CD4-positive, alpha-beta memory T cell (primary cell): ENCODE measurements at regions not wholly inside any gene's neighbourhood (a gene's known extent, or its start where the extent isn't known, plus 50 kb on each side); places are given as distances from the start of the nearest gene placed in this dataset.

Experiments
- CTCF ChIA-PET: fragments of 350-600 bp; sonication (Branson Sonifier 250); formaldehyde crosslinking; loops from one replicate; lab custom pipeline; 2021; ENCODE audit warnings: inconsistent platforms; ENCODE audit not compliant: partially characterized antibody; lab: Charles Lee
- POLR2A ChIA-PET: fragments of 350-600 bp; sonication (Branson Sonifier 250); formaldehyde crosslinking; loops from one replicate; lab custom pipeline; 2021; ENCODE audit not compliant: partially characterized antibody; lab: Charles Lee
- DNase-seq, 5 donors: peaks; one replicate each; pipeline versions ENCODE4 v3.0.0 to v3.0.0-alpha.2; 2020 to 2022; ENCODE audit warnings: mixed read lengths in 1 of 5
- H3K27ac ChIP-seq: one replicate; pipeline ENCODE4 v1.7.0; 2013; ENCODE audit warnings: low read depth, low read length
- H3K27me3 ChIP-seq: 2 replicates; pipeline ENCODE4 v1.7.0; 2013; ENCODE audit warnings: mild to moderate bottlenecking, low read length, moderate library complexity; ENCODE audit not compliant: insufficient read depth
- H3K36me3 ChIP-seq: 2 replicates; pipeline ENCODE4 v1.7.0; 2013; ENCODE audit warnings: mild to moderate bottlenecking, low read length, moderate library complexity; ENCODE audit not compliant: insufficient read depth
- H3K4me1 ChIP-seq: 2 replicates; pipeline ENCODE4 v1.7.0; 2013; ENCODE audit warnings: mild to moderate bottlenecking, low read length, moderate library complexity; ENCODE audit not compliant: insufficient read depth
- H3K4me3 ChIP-seq, 2 donors: one replicate each; pipeline ENCODE4 v1.7.0; 2013; ENCODE audit warnings: low read length in 2 of 2, mild to moderate bottlenecking in 1 of 2
- H3K9me3 ChIP-seq, 2 donors: one replicate each; pipeline ENCODE4 v1.7.0; 2013; ENCODE audit warnings: low read length in 2 of 2, control low read depth in 1 of 2; ENCODE audit not compliant: control insufficient read depth in 1 of 2
- H3K27ac Mint-ChIP-seq, 7 donors: one replicate each; pipeline ENCODE4 v1.8.0; 2020 to 2021; ENCODE audit warnings: mixed read lengths in 7 of 7, mild to moderate bottlenecking in 6 of 7, inconsistent platforms in 3 of 7, moderate library complexity in 3 of 7
- H3K27me3 Mint-ChIP-seq, 2 donors: one replicate each; pipeline ENCODE4 v1.8.0; 2020 to 2021; ENCODE audit warnings: mixed read lengths in 2 of 2
- H3K36me3 Mint-ChIP-seq, 2 donors: one replicate each; pipeline ENCODE4 v1.8.0; 2020 to 2021; ENCODE audit warnings: mixed read lengths in 2 of 2, inconsistent platforms in 1 of 2, mild to moderate bottlenecking in 1 of 2
- H3K4me1 Mint-ChIP-seq, 4 donors: one replicate each; pipeline ENCODE4 v1.8.0; 2020 to 2021; ENCODE audit warnings: mixed read lengths in 4 of 4, mild to moderate bottlenecking in 1 of 4
- H3K4me3 Mint-ChIP-seq, 8 donors: one replicate each; pipeline ENCODE4 v1.8.0; 2020 to 2021; ENCODE audit warnings: mixed read lengths in 8 of 8, mild to moderate bottlenecking in 7 of 8, moderate library complexity in 6 of 8, inconsistent platforms in 3 of 8
- H3K9me3 Mint-ChIP-seq, 8 donors: one replicate each; pipeline ENCODE4 v1.8.0; 2020 to 2021; ENCODE audit warnings: mixed read lengths in 8 of 8, mild to moderate bottlenecking in 5 of 8, inconsistent platforms in 3 of 8, moderate library complexity in 1 of 8
- intact Hi-C: fragments of 100-400 bp; cut with micrococcal nuclease; formaldehyde crosslinking; loops from one replicate; pipeline ENCODE4 v1.15.1; 2023

DNA sequence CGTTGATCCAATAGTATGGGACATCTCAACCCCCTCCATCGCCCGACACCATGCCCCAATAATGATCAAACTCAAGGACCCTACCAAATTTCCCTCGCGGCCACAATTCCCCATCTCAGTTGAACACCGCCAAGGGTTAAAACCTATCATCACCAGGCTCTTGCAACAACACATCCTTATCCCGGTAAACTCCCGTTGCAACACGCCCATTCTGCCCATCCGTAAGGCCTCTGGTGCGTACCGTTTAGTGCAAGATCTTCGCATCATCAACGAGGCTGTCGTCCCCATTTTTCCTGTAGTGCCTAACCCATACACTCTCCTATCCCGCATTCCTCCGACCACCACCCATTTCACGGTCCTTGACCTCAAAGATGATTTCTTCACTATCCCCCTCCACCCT lies 960.5 kb downstream of the RPA4 start:
- no peak overlapping the region for H3K4me3 Mint-ChIP-seq
- H3K4me1 Mint-ChIP-seq: no peaks in the 10 kb centered on the region
- no peaks in the 10 kb centered on the region for H3K27me3 Mint-ChIP-seq
- Histone ChIP-seq H3K27ac (no peak overlapping the region), H3K9me3 (no peaks in the 10 kb centered on the region), H3K4me3 (no peak overlapping the region), H3K4me1 (no peaks in the 10 kb centered on the region), H3K36me3 (no peaks in the 10 kb centered on the region), H3K27me3 (no peaks in the 10 kb centered on the region)
- no peak for DNase-seq
- H3K27ac Mint-ChIP-seq: peak overlapping the region in 1 of 7 donors; percentile 31
- CTCF ChIA-PET: no interaction called here
- intact Hi-C loops: no loop called here
- peaks cover 0 to 13% (median 6%) of the 10 kb centered on the region in 8 donors for H3K9me3 Mint-ChIP-seq
- H3K36me3 Mint-ChIP-seq: no peaks in the 10 kb centered on the region
- POLR2A ChIA-PET: no interaction called here

DNA sequence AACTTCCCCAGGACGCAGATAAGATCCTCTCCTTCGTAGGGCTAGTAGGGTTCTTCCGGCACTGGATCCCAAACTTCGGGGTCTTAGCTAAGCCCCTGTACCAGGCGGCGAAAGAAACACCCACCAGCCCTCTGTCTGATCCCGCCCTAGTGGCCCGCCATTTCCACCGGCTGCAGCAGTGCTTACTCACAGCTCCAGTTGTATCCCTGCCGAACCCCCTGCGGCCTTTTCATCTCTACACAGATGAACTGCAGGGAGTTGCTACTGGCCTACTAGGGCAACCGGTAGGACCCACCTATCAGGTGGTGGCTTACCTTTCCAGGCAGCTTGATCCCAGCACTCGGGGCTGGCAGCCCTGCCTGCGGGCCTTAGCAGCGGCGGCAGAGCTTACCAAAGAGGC lies 961.2 kb downstream of the RPA4 start:
- intact Hi-C loops: no loop called here
- no peak for DNase-seq
- H3K4me1 ChIP-seq: no peaks in the 10 kb centered on the region
- ChIA-PET POLR2A (no interaction called here), CTCF (no interaction called here)
- no peaks in the 10 kb centered on the region for H3K9me3 ChIP-seq
- Mint-ChIP-seq H3K27me3 (no peaks in the 10 kb centered on the region), H3K4me1 (no peaks in the 10 kb centered on the region), H3K4me3 (no peak overlapping the region), H3K27ac (no peak overlapping the region), H3K36me3 (no peaks in the 10 kb centered on the region), H3K9me3 (peaks cover 0 to 13% (median 6%) of the 10 kb centered on the region in 8 donors)
- H3K27ac ChIP-seq: no peak overlapping the region
- no peaks in the 10 kb centered on the region for H3K36me3 ChIP-seq
- H3K27me3 ChIP-seq: no peaks in the 10 kb centered on the region
- no peak overlapping the region for H3K4me3 ChIP-seq

DNA sequence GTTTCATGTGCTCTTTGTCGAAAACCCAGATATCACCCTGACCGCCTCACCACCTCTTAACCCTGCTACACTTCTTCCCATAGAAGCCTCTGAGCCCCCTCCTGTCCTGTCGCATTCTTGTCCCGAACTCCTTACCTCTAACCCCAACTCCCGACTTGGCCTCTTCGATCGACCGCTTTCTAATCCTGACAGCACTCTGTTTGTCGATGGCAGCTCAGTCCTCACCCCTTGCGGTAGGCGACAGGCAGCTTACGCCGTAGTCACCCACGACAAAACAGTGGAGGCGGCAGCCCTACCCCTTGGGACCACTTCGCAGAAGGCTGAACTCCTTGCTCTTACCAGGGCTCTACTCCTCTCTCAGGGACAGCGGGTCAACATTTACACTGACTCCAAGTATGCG lies 961.7 kb downstream of the RPA4 start:
- ChIA-PET POLR2A (no interaction called here), CTCF (no interaction called here)
- no peaks in the 10 kb centered on the region for H3K4me1 Mint-ChIP-seq
- H3K27me3 ChIP-seq: no peaks in the 10 kb centered on the region
- H3K9me3 Mint-ChIP-seq: peaks cover 0 to 13% (median 6%) of the 10 kb centered on the region in 8 donors
- DNase-seq: no peak
- no peaks in the 10 kb centered on the region for H3K9me3 ChIP-seq
- H3K36me3 ChIP-seq: no peaks in the 10 kb centered on the region
- H3K27ac Mint-ChIP-seq: no peak overlapping the region
- H3K27me3 Mint-ChIP-seq: no peaks in the 10 kb centered on the region
- H3K27ac ChIP-seq: no peak overlapping the region
- no peak overlapping the region for H3K4me3 Mint-ChIP-seq
- no peaks in the 10 kb centered on the region for H3K4me1 ChIP-seq
- no peaks in the 10 kb centered on the region for H3K36me3 Mint-ChIP-seq
- intact Hi-C loops: no loop called here
- H3K4me3 ChIP-seq: no peak overlapping the region

DNA sequence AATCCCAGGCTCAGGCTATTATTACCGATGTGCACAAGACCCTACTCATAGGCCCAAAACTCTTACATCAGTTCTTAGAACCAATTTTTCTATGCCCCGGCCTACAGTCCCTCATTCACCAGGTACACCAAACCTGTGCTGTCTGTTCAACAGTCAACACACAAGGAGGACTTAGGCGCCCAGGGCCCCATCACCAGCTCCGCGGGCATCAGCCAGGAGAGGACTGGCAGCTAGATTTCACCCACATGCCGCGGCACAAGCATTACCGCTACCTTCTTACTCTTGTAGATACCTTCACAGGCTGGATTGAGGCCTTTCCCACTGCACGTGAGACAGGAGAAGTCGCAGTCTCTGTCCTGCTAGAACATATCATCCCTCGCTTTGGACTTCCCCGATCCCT lies 962.5 kb downstream of the RPA4 start:
- Mint-ChIP-seq H3K27me3 (no peaks in the 10 kb centered on the region), H3K9me3 (peaks cover 0 to 13% (median 6%) of the 10 kb centered on the region in 8 donors), H3K36me3 (no peaks in the 10 kb centered on the region), H3K4me3 (peak overlapping the region in 1 of 8 donors; percentile 47), H3K27ac (no peak overlapping the region), H3K4me1 (no peaks in the 10 kb centered on the region)
- H3K4me1 ChIP-seq: no peaks in the 10 kb centered on the region
- no peak overlapping the region for H3K4me3 ChIP-seq
- H3K36me3 ChIP-seq: no peaks in the 10 kb centered on the region
- ChIA-PET CTCF (no interaction called here), POLR2A (no interaction called here)
- no peaks in the 10 kb centered on the region for H3K27me3 ChIP-seq
- no peaks in the 10 kb centered on the region for H3K9me3 ChIP-seq
- intact Hi-C loops: no loop called here
- H3K27ac ChIP-seq: no peak overlapping the region
- no peak for DNase-seq

DNA sequence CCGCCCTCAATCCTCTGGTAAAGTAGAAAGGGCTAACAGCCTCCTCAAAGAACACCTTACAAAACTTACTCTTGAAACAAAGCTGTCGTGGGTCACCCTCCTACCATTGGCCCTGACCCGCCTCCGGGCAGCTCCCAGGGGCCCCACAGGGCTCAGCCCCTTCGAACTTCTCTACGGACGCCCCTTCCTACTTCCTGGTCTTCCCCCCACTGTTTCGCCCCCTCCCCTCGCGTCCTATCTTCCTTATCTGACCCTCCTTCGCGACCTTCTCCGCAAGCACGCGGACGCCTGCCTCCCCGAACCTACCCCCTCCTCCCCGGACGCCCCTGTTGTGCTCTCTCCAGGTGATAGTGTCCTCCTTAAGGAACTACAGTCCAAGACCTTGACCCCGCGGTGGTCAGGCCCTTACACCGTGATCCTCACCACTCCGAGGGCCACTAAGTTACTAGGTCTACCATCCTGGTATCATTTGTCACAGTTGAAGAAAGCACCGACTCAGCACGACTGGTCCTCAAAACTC lies 963.1 kb downstream of the RPA4 start:
- intact Hi-C loops: no loop called here
- H3K36me3 ChIP-seq: no peaks in the 10 kb centered on the region
- POLR2A ChIA-PET: no interaction called here

DNA sequence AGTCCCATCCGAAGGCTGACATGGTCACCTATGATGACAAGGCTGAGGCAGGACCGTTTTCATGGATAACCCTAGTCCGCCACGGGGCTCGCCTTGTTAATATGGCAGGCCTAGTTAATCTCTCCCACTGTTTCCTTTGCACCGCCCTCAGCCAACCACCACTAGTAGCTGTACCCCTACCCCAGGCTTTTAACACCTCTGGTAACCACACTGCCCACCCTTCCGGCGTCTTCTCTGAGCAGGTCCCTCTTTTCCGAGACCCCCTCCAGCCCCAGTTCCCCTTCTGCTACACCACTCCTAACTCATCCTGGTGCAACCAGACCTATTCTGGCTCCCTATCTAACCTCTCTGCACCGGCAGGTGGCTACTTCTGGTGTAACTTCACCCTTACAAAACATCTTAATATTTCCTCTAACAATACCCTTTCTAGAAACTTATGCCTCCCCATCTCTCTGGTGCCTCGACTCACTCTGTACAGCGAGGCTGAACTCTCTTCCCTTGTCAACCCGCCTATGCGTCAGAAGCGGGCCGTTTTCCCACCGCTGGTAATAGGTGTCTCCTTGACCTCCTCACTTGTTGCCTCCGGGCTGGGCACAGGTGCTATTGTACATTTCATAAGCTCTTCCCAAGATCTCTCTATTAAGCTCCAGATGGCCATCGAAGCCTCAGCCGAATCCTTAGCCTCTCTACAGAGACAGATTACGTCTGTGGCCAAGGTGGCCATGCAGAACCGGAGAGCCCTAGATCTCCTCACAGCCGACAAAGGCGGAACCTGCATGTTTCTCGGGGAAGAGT lies 964.4 kb downstream of the RPA4 start:
- no peak overlapping the region for H3K4me3 ChIP-seq
- H3K27me3 ChIP-seq: no peaks in the 10 kb centered on the region
- H3K36me3 ChIP-seq: no peaks in the 10 kb centered on the region
- ChIA-PET POLR2A (no interaction called here), CTCF (no interaction called here)
- no peak overlapping the region for H3K27ac Mint-ChIP-seq
- intact Hi-C loops: no loop called here
- H3K36me3 Mint-ChIP-seq: no peaks in the 10 kb centered on the region
- no peaks in the 10 kb centered on the region for H3K4me1 Mint-ChIP-seq
- no peaks in the 10 kb centered on the region for H3K9me3 ChIP-seq
- H3K4me3 Mint-ChIP-seq: no peak overlapping the region
- peaks cover 0 to 13% (median 6%) of the 10 kb centered on the region in 8 donors for H3K9me3 Mint-ChIP-seq
- no peak overlapping the region for H3K27ac ChIP-seq
- H3K27me3 Mint-ChIP-seq: no peaks in the 10 kb centered on the region
- no peaks in the 10 kb centered on the region for H3K4me1 ChIP-seq
- no peak for DNase-seq

More for the DNA sequence above, 963.1 kb downstream of the RPA4 start:
- CTCF ChIA-PET: no interaction called here
- H3K27ac ChIP-seq: no peak overlapping the region
- no peak overlapping the region for H3K4me3 ChIP-seq
- no peaks in the 10 kb centered on the region for H3K27me3 ChIP-seq
- Mint-ChIP-seq H3K4me1 (no peaks in the 10 kb centered on the region), H3K4me3 (no peak overlapping the region), H3K36me3 (no peaks in the 10 kb centered on the region), H3K27me3 (no peaks in the 10 kb centered on the region), H3K27ac (no peak overlapping the region), H3K9me3 (peaks cover 0 to 13% (median 6%) of the 10 kb centered on the region in 8 donors)
- H3K4me1 ChIP-seq: no peaks in the 10 kb centered on the region
- DNase-seq: no peak
- H3K9me3 ChIP-seq: no peaks in the 10 kb centered on the region

DNA sequence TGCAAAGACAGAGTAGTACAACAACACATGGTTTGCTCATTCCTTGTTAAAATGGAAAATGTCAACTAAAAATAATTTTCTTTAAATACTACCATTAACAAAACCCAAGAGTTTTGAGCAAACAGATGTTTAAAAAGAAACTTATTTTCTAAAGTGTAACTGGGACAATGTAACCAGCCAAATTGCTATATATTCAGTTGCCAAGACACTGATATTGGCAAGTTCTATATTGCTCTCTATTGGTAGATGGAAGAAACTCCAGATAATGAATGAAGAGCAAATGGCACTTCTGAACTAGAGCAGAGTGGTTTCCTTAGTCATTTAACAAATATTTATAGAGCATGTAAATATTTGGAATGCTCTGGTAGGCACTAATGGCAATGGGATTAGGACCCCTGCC lies 966.2 kb downstream of the RPA4 start:
- no peak overlapping the region for H3K4me3 Mint-ChIP-seq
- H3K27me3 Mint-ChIP-seq: no peaks in the 10 kb centered on the region
- H3K9me3 Mint-ChIP-seq: peaks cover 0 to 9% (median 4%) of the 10 kb centered on the region in 8 donors
- Histone ChIP-seq H3K9me3 (no peaks in the 10 kb centered on the region), H3K27me3 (no peaks in the 10 kb centered on the region), H3K27ac (no peak overlapping the region), H3K36me3 (no peaks in the 10 kb centered on the region), H3K4me3 (no peak overlapping the region), H3K4me1 (no peaks in the 10 kb centered on the region)
- intact Hi-C loops: no loop called here
- POLR2A ChIA-PET: no interaction called here
- H3K27ac Mint-ChIP-seq: no peak overlapping the region
- DNase-seq: no peak
- H3K36me3 Mint-ChIP-seq: no peaks in the 10 kb centered on the region
- CTCF ChIA-PET: no interaction called here
- H3K4me1 Mint-ChIP-seq: no peaks in the 10 kb centered on the region
